SKM-1 (cell line): ENCODE measurements at regions not wholly inside any gene's neighbourhood (a gene's known extent, or its start where the extent isn't known, plus 50 kb on each side); places are given as distances from the start of the nearest gene placed in this dataset.

Experiments used
- DNase-seq: peaks from one replicate; lab custom pipeline; 2025; ENCODE audit not compliant: unreplicated experiment; lab: John Stamatoyannopoulos, UW

- DNase-seq, result no peak
Observed at GRCh38 chr10:128604025-128604424, 477.8 kb upstream of the MKI67 start.

GRCh38 chr10:128605180-128605579 is 479.0 kb upstream of the MKI67 start:
- DNase-seq, result no peak

GRCh38 chr10:128606055-128606454 is 479.8 kb upstream of the MKI67 start:
- no peak for DNase-seq

- DNase-seq, result no peak
Observed at GRCh38 chr10:128608791-128609190, 482.6 kb upstream of the MKI67 start.

DNA sequence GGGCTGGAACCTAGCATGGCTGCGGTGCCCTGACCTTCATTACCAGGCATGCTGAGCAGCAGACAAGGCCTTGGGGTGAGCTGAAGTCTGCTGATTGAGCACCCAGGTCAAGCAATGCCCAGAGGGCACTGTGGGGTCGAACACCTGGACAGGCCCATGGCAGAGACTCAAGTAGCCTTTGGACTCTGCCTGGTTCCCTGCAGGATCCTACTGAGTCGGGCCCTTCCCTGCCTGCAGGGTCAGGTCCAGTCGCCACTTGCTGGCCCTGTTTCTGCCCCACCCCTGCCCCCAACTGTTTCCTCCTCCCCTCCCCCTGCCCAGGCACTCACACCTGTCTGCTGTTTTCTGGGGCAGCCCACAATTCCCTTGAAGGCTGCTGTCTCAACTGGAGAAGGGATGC is 483.2 kb upstream of the MKI67 start:
- no peak for DNase-seq

GRCh38 chr10:128610113-128610512 is 483.9 kb upstream of the MKI67 start:
- no peak for DNase-seq

GRCh38 chr10:128612195-128612594 is 486.0 kb upstream of the MKI67 start:
- no peak for DNase-seq

DNA sequence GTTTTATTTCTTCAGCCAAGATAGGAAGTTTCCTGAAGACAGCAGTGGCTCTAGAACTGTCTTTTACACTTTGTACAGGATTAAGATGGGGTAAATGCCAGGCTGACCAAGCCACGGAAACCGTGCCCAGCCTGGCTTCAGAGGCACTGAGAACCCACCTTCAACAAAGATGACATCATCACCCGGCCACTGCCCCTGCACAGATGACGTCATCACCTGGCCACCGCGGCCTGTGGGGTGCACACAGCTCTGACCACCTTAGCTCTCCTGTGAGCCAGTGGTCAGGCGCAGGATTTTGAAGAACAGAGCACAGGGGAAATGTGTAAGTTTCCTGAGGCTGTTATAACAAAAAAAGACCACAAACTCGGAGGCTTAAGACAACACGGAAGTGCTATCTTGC is 486.4 kb upstream of the MKI67 start:
- no peak for DNase-seq

- no peak for DNase-seq
Observed at GRCh38 chr10:128614016-128614605, 487.9 kb upstream of the MKI67 start.

- no peak for DNase-seq
Observed at GRCh38 chr10:128614802-128615553, 488.8 kb upstream of the MKI67 start.

- DNase-seq, result no peak
Observed at GRCh38 chr10:128617532-128617931, 491.3 kb upstream of the MKI67 start.

- no peak for DNase-seq
Observed at GRCh38 chr10:128622706-128623105, 496.5 kb upstream of the MKI67 start.

- no peak for DNase-seq
Observed at GRCh38 chr10:128623776-128624175, 497.6 kb upstream of the MKI67 start.

- no peak for DNase-seq
Observed at GRCh38 chr10:128624656-128625530, 498.7 kb upstream of the MKI67 start.

GRCh38 chr10:128625926-128626325 is 499.7 kb upstream of the MKI67 start:
- no peak for DNase-seq

- DNase-seq, result no peak
Observed at GRCh38 chr10:128626397-128627000, 500.3 kb upstream of the MKI67 start.

DNA sequence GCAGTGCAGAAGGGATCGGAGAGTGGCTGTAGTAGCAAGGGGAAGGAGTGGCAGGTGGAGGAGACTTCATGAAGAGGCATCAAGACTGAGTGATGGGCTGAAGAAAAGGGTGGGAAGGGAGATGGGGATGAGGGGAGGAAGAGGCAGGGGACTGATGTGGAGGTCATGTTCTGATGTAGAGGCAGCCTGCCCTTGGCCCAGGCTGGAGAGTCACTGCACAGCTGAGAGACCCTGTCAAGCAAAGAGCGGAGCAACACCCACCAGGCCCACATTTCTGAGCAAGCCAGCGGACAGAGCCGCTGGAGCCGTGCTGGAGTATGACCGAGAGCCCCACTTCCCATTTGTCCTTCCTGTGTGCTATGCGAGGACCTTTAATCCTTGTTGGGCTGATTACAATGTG is 501.6 kb upstream of the MKI67 start:
- DNase-seq, result no peak

- DNase-seq, result no peak
Observed at GRCh38 chr10:128628252-128628651, 502.0 kb upstream of the MKI67 start.

GRCh38 chr10:128629111-128630096 is 503.2 kb upstream of the MKI67 start:
- DNase-seq, result no peak

DNA sequence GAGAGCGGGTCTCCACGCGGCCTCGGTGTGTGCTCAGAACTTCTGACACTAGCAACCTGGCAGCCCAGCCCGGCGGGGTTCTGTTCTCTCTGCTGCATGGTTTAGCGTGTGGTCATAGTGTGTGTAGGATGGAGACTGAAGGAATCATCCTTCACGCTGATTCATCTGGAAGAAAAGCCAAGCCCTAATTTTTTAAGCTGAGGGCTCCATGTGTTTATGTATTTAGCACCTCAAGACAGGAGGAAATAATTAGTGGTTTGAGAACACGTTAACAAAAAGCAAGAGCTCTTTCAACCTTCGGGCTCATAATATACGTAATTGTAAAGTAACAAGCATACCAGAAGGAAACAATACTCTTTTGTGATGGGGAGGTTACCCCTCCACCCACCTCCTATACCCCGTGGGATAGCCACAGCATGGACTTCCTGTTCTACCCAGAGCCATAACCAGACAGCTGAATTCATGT is 504.6 kb upstream of the MKI67 start:
- no peak for DNase-seq
